Astrocyte (in vitro differentiated cells and primary cell): ENCODE measurements at regions not wholly inside any gene's neighbourhood (a gene's known extent, or its start where the extent isn't known, plus 50 kb on each side); places are given as distances from the start of the nearest gene placed in this dataset.

Experiments used
- EZH2 ChIP-seq: IDR thresholded peaks from 2 replicates; pipeline ENCODE4 v1.6.1; 2012; ENCODE audit warnings: mild to moderate bottlenecking, low read length, inconsistent platforms; ENCODE audit not compliant: insufficient read depth
- TF ChIP-seq, protein P1 (sequence below): IDR thresholded peaks from 2 replicates; pipeline ENCODE4 v1.5.1; 2011; ENCODE audit warnings: low read depth, mild to moderate bottlenecking, inconsistent platforms, low read length, moderate library complexity; ENCODE audit not compliant: insufficient read depth

GRCh38 chr1:106889059-106889458, 167.4 kb upstream of the PRMT6 start:
- TF ChIP-seq EZH2, result no peak
- TF ChIP-seq, protein P1, sequence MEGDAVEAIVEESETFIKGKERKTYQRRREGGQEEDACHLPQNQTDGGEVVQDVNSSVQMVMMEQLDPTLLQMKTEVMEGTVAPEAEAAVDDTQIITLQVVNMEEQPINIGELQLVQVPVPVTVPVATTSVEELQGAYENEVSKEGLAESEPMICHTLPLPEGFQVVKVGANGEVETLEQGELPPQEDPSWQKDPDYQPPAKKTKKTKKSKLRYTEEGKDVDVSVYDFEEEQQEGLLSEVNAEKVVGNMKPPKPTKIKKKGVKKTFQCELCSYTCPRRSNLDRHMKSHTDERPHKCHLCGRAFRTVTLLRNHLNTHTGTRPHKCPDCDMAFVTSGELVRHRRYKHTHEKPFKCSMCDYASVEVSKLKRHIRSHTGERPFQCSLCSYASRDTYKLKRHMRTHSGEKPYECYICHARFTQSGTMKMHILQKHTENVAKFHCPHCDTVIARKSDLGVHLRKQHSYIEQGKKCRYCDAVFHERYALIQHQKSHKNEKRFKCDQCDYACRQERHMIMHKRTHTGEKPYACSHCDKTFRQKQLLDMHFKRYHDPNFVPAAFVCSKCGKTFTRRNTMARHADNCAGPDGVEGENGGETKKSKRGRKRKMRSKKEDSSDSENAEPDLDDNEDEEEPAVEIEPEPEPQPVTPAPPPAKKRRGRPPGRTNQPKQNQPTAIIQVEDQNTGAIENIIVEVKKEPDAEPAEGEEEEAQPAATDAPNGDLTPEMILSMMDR, result no peak
